Activated naive CD4-positive, alpha-beta T cell treated with anti-CD3 and anti-CD28 coated beads for 36 hours (primary cell): ENCODE measurements at regions not wholly inside any gene's neighbourhood (a gene's known extent, or its start where the extent isn't known, plus 50 kb on each side); places are given as distances from the start of the nearest gene placed in this dataset.
"Not testable (repeated sequence)": the region's sequence is repeated elsewhere in the genome, so short reads cannot be mapped to it uniquely, and the experiment has no call there.

ENCODE experiments used
- CTCF ChIA-PET: fragments of 350-600 bp; sonication (Branson Sonifier 250); formaldehyde crosslinking; loops from one replicate; lab custom pipeline; 2021; ENCODE audit warnings: antibody characterized with exemption; lab: Charles Lee
- DNase-seq: peaks from one replicate; pipeline ENCODE4 v3.0.0-alpha.2; 2020
- H3K27ac Mint-ChIP-seq: one replicate; pipeline ENCODE4 v1.8.0; 2021; ENCODE audit warnings: mild to moderate bottlenecking, mixed read lengths
- H3K27me3 Mint-ChIP-seq: one replicate; pipeline ENCODE4 v1.8.0; 2021; ENCODE audit warnings: low read depth, mixed read lengths
- H3K36me3 Mint-ChIP-seq: one replicate; pipeline ENCODE4 v1.8.0; 2021; ENCODE audit warnings: low read depth, mixed read lengths
- H3K4me1 Mint-ChIP-seq: one replicate; pipeline ENCODE4 v1.8.0; 2021; ENCODE audit warnings: low read depth, mixed read lengths
- H3K4me3 Mint-ChIP-seq: one replicate; pipeline ENCODE4 v1.8.0; 2021; ENCODE audit warnings: mild to moderate bottlenecking, moderate library complexity, mixed read lengths
- H3K9me3 Mint-ChIP-seq: one replicate; pipeline ENCODE4 v1.8.0; 2021; ENCODE audit warnings: mixed read lengths
- intact Hi-C: fragments of 100-400 bp; cut with micrococcal nuclease; formaldehyde crosslinking; loops from one replicate; pipeline ENCODE4 v1.15.1; 2023

- CTCF ChIA-PET = no interaction called here
- H3K27ac Mint-ChIP-seq = no peak overlapping the region
These were observed 186.2 kb downstream of the CYP26B1 start for GRCh38 chr2:71961289-71962027.

GRCh38 chr2:71959494-71959893 is 188.2 kb downstream of the CYP26B1 start:
- Mint-ChIP-seq H3K27me3 (peaks cover 6% of the 10 kb centered on the region), H3K36me3 (no peaks in the 10 kb centered on the region), H3K4me3 (no peak overlapping the region), H3K27ac (no peak overlapping the region), H3K4me1 (no peaks in the 10 kb centered on the region), H3K9me3 (peaks cover 32% of the 10 kb centered on the region)
- no peak for DNase-seq
- intact Hi-C loops = no loop called here
- CTCF ChIA-PET = no interaction called here

More at GRCh38 chr2:71961289-71962027, 186.2 kb downstream of the CYP26B1 start:
- Mint-ChIP-seq H3K9me3 (peaks cover 29% of the 10 kb centered on the region), H3K36me3 (no peaks in the 10 kb centered on the region), H3K4me3 (no peak overlapping the region), H3K4me1 (no peaks in the 10 kb centered on the region), H3K27me3 (peaks cover 6% of the 10 kb centered on the region)
- intact Hi-C loops = no loop called here
- DNase-seq = no peak

GRCh38 chr2:71958426-71958825 is 189.2 kb downstream of the CYP26B1 start:
- H3K36me3 Mint-ChIP-seq, H3K27me3 Mint-ChIP-seq, H3K4me1 Mint-ChIP-seq, H3K27ac Mint-ChIP-seq, H3K4me3 Mint-ChIP-seq, CTCF ChIA-PET, intact Hi-C loops, DNase-seq: not testable (repeated sequence)
- peaks cover 32% of the 10 kb centered on the region for H3K9me3 Mint-ChIP-seq

- DNase-seq = no peak
- Mint-ChIP-seq H3K4me3 (no peak overlapping the region), H3K4me1 (no peaks in the 10 kb centered on the region), H3K36me3 (no peaks in the 10 kb centered on the region), H3K27me3 (peaks cover 6% of the 10 kb centered on the region), H3K27ac (no peak overlapping the region), H3K9me3 (peaks cover 11% of the 10 kb centered on the region)
- CTCF ChIA-PET = no interaction called here
- intact Hi-C loops = no loop called here
These were observed 195.0 kb downstream of the CYP26B1 start for GRCh38 chr2:71952572-71953188.

GRCh38 chr2:71951718-71952404 is 195.8 kb downstream of the CYP26B1 start:
- no peak overlapping the region for H3K4me3 Mint-ChIP-seq
- H3K4me1 Mint-ChIP-seq = no peaks in the 10 kb centered on the region
- H3K36me3 Mint-ChIP-seq = no peaks in the 10 kb centered on the region
- CTCF ChIA-PET = no interaction called here
- no peak for DNase-seq
- peaks cover 6% of the 10 kb centered on the region for H3K9me3 Mint-ChIP-seq
- no peak overlapping the region for H3K27ac Mint-ChIP-seq
- intact Hi-C loops = no loop called here
- H3K27me3 Mint-ChIP-seq = peaks cover 6% of the 10 kb centered on the region

- CTCF ChIA-PET = no interaction called here
- H3K4me1 Mint-ChIP-seq = no peaks in the 10 kb centered on the region
- no peak overlapping the region for H3K27ac Mint-ChIP-seq
These were observed 196.6 kb downstream of the CYP26B1 start for GRCh38 chr2:71951083-71951468.

GRCh38 chr2:71950256-71951082 is 197.2 kb downstream of the CYP26B1 start:
- CTCF ChIA-PET = interaction anchor here (0.5 kb wide), 1 partner anchor 120 kb away, joined by 4 read pairs; no protein-coding TSS in a partner anchor
- H3K36me3 Mint-ChIP-seq = no peaks in the 10 kb centered on the region
- H3K4me1 Mint-ChIP-seq = no peaks in the 10 kb centered on the region
- H3K4me3 Mint-ChIP-seq = no peak overlapping the region
- no peak for DNase-seq
- intact Hi-C loops = no loop called here
- H3K9me3 Mint-ChIP-seq = no peaks in the 10 kb centered on the region
- H3K27me3 Mint-ChIP-seq = peaks cover 6% of the 10 kb centered on the region
- no peak overlapping the region for H3K27ac Mint-ChIP-seq

More at GRCh38 chr2:71951083-71951468, 196.6 kb downstream of the CYP26B1 start:
- no peaks in the 10 kb centered on the region for H3K9me3 Mint-ChIP-seq
- no peaks in the 10 kb centered on the region for H3K36me3 Mint-ChIP-seq
- intact Hi-C loops = no loop called here
- no peak overlapping the region for H3K4me3 Mint-ChIP-seq
- H3K27me3 Mint-ChIP-seq = peaks cover 6% of the 10 kb centered on the region
- DNase-seq = no peak

GRCh38 chr2:71949537-71949798 is 198.2 kb downstream of the CYP26B1 start:
- H3K27me3 Mint-ChIP-seq = peaks cover 6% of the 10 kb centered on the region
- H3K4me3 Mint-ChIP-seq = no peak overlapping the region
- no peak for DNase-seq
- no peaks in the 10 kb centered on the region for H3K9me3 Mint-ChIP-seq
- CTCF ChIA-PET = no interaction called here
- no peaks in the 10 kb centered on the region for H3K4me1 Mint-ChIP-seq
- intact Hi-C loops = no loop called here
- H3K36me3 Mint-ChIP-seq = no peaks in the 10 kb centered on the region
- H3K27ac Mint-ChIP-seq = no peak overlapping the region

- DNase-seq = no peak
- Mint-ChIP-seq H3K27ac (no peak overlapping the region), H3K4me3 (no peak overlapping the region), H3K27me3 (peaks cover 6% of the 10 kb centered on the region), H3K36me3 (no peaks in the 10 kb centered on the region), H3K9me3 (no peaks in the 10 kb centered on the region), H3K4me1 (no peaks in the 10 kb centered on the region)
- intact Hi-C loops = no loop called here
- CTCF ChIA-PET = no interaction called here
These were observed 198.7 kb downstream of the CYP26B1 start for GRCh38 chr2:71948781-71949536.

- Mint-ChIP-seq H3K4me3 (no peak overlapping the region), H3K36me3 (no peaks in the 10 kb centered on the region), H3K4me1 (no peaks in the 10 kb centered on the region), H3K27me3 (peaks cover 2% of the 10 kb centered on the region), H3K27ac (no peak overlapping the region), H3K9me3 (no peaks in the 10 kb centered on the region)
- CTCF ChIA-PET = no interaction called here
- no peak for DNase-seq
- intact Hi-C loops = no loop called here
These were observed 199.9 kb downstream of the CYP26B1 start for GRCh38 chr2:71947809-71948208.

GRCh38 chr2:71945603-71945959 is 202.1 kb downstream of the CYP26B1 start:
- intact Hi-C loops = no loop called here
- CTCF ChIA-PET = interaction anchor here (0.9 kb wide), 1 partner anchor 10 kb away, joined by 3 read pairs; no protein-coding TSS in a partner anchor
- H3K27ac Mint-ChIP-seq = no peak overlapping the region
- H3K27me3 Mint-ChIP-seq = peaks cover 2% of the 10 kb centered on the region
- H3K36me3 Mint-ChIP-seq = no peaks in the 10 kb centered on the region
- no peak for DNase-seq
- no peaks in the 10 kb centered on the region for H3K9me3 Mint-ChIP-seq
- H3K4me3 Mint-ChIP-seq = no peak overlapping the region
- no peaks in the 10 kb centered on the region for H3K4me1 Mint-ChIP-seq
